ENCODE measurements at regions not wholly inside any gene's neighbourhood (a gene's known extent, or its start where the extent isn't known, plus 50 kb on each side); places are given as distances from the start of the nearest gene placed in this dataset.

- TF ChIP-seq CTCF (IDR thresholded peaks at IDR 0.05) (no peak), POLR2A (IDR thresholded peaks at IDR 0.05) (no peak)
Observed at GRCh38 chr11:81470446-81470845, 1263.2 kb downstream of the FAM181B start.

Data from heart left ventricle (tissue), 13 donors.